ENCODE measurements at regions not wholly inside any gene's neighbourhood (a gene's known extent, or its start where the extent isn't known, plus 50 kb on each side); places are given as distances from the start of the nearest gene placed in this dataset.

- DNase-seq (ENCODE audit: low read depth): peak; percentile 30
- FAIRE-seq: no peak
- TF ChIP-seq, protein P1, sequence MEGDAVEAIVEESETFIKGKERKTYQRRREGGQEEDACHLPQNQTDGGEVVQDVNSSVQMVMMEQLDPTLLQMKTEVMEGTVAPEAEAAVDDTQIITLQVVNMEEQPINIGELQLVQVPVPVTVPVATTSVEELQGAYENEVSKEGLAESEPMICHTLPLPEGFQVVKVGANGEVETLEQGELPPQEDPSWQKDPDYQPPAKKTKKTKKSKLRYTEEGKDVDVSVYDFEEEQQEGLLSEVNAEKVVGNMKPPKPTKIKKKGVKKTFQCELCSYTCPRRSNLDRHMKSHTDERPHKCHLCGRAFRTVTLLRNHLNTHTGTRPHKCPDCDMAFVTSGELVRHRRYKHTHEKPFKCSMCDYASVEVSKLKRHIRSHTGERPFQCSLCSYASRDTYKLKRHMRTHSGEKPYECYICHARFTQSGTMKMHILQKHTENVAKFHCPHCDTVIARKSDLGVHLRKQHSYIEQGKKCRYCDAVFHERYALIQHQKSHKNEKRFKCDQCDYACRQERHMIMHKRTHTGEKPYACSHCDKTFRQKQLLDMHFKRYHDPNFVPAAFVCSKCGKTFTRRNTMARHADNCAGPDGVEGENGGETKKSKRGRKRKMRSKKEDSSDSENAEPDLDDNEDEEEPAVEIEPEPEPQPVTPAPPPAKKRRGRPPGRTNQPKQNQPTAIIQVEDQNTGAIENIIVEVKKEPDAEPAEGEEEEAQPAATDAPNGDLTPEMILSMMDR (IDR thresholded peaks at IDR 0.05; ENCODE audit: insufficient read depth, low read length, severe bottlenecking): no peak
- no peaks in the 10 kb centered on the region for H3K27me3 ChIP-seq (ENCODE audit: control insufficient read depth, insufficient read depth, low read length)
- no peaks in the 10 kb centered on the region for H3K36me3 ChIP-seq (ENCODE audit: control insufficient read depth, insufficient read depth, low read length)
- no peak overlapping the region for H3K4me3 ChIP-seq (ENCODE audit: low read depth, low read length)
These were observed 170.0 kb downstream of the TSN start for GRCh38 chr2:121925466-121925865.

DNA sequence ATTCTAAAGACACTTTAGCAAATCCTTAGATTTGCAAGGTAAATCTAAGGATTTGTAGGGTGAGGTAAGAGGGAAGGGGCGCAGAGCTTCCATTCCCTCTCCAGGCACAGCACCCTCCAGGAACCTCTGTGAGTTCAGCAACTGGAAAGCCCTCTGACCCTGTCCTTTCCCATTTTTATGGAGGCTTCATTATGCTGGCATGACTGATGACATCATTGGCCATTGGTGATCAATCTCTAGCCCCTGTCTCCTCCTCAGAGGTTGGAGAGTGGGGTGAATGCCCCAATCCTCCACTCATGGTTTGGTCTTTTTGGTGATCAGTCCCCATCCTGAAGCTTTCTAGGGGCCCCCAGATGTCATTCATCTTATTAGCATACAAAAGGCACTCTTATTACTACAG, 187.8 kb downstream of the TSN start:
- no peaks in the 10 kb centered on the region for H3K27me3 ChIP-seq (ENCODE audit: control insufficient read depth, insufficient read depth, low read length)

GRCh38 chr2:121944072-121944831, 188.8 kb downstream of the TSN start:
- DNase-seq (ENCODE audit: low read depth) (peak; percentile 84), FAIRE-seq (peak; percentile 47)
- Histone ChIP-seq H3K36me3 (ENCODE audit: control insufficient read depth, insufficient read depth, low read length) (no peaks in the 10 kb centered on the region), H3K4me3 (ENCODE audit: low read depth, low read length) (no peak overlapping the region), H3K27me3 (ENCODE audit: control insufficient read depth, insufficient read depth, low read length) (no peaks in the 10 kb centered on the region)
- TF ChIP-seq, protein P1 (IDR thresholded peaks at IDR 0.05; ENCODE audit: insufficient read depth, low read length, severe bottlenecking): no peak

More for the DNA sequence above, 187.8 kb downstream of the TSN start:
- Histone ChIP-seq H3K36me3 (ENCODE audit: control insufficient read depth, insufficient read depth, low read length) (no peaks in the 10 kb centered on the region), H3K4me3 (ENCODE audit: low read depth, low read length) (no peak overlapping the region)
- FAIRE-seq (no peak), DNase-seq (ENCODE audit: low read depth) (no peak)
- TF ChIP-seq, protein P1 (IDR thresholded peaks at IDR 0.05; ENCODE audit: insufficient read depth, low read length, severe bottlenecking): no peak

DNA sequence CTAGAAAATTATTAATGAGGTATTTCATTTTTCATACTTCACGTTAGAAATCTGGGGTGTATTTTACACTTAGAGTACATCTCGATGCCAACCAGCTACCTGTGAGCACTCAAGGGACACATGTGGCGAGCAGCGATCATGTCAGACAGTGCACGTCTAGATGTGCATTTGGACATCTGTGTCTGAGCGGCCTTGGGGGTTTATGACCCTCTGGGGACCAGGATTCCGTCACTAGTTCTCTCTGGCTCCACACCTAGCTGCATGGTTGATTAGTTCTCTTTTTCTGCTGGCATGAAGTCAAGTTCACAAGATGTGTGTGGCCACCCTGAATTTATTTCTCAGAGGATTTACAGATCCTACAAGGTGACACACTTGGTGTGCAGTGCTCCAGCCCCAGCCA, 192.2 kb downstream of the TSN start:
- no peaks in the 10 kb centered on the region for H3K27me3 ChIP-seq (ENCODE audit: control insufficient read depth, insufficient read depth, low read length)
- DNase-seq (ENCODE audit: low read depth) (no peak), FAIRE-seq (no peak)
- no peaks in the 10 kb centered on the region for H3K36me3 ChIP-seq (ENCODE audit: control insufficient read depth, insufficient read depth, low read length)
- TF ChIP-seq, protein P1 (IDR thresholded peaks at IDR 0.05; ENCODE audit: insufficient read depth, low read length, severe bottlenecking): no peak
- no peak overlapping the region for H3K4me3 ChIP-seq (ENCODE audit: low read depth, low read length)

GRCh38 chr2:121949271-121949670, 193.8 kb downstream of the TSN start:
- no peaks in the 10 kb centered on the region for H3K27me3 ChIP-seq (ENCODE audit: control insufficient read depth, insufficient read depth, low read length)
- no peak for DNase-seq (ENCODE audit: low read depth)
- TF ChIP-seq, protein P1 (IDR thresholded peaks at IDR 0.05; ENCODE audit: insufficient read depth, low read length, severe bottlenecking): no peak
- no peaks in the 10 kb centered on the region for H3K36me3 ChIP-seq (ENCODE audit: control insufficient read depth, insufficient read depth, low read length)
- H3K4me3 ChIP-seq (ENCODE audit: low read depth, low read length): no peak overlapping the region
- FAIRE-seq: no peak

DNA sequence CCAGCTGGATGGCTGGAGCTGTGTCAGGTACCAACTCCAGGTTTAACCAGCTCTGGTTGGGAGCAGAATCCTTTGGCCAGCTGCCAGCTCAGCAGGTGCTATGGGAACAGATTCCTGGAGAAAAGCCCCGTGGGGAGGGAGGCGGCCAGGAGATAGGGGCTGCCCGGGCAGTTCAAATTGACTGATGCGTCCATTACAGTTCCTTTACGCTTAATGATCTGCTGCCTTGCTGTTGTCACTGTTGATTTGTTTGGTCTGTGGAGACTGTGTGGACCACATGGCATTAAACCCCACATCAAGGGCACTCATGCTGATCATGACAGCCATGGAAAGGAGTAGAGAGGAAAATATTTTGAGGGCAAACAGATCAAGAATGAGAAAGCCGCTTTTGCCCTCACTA, 200.0 kb downstream of the TSN start:
- no peak overlapping the region for H3K4me3 ChIP-seq (ENCODE audit: low read depth, low read length)
- TF ChIP-seq, protein P1 (IDR thresholded peaks at IDR 0.05; ENCODE audit: insufficient read depth, low read length, severe bottlenecking): no peak
- DNase-seq (ENCODE audit: low read depth): no peak
- H3K36me3 ChIP-seq (ENCODE audit: control insufficient read depth, insufficient read depth, low read length): no peaks in the 10 kb centered on the region
- H3K27me3 ChIP-seq (ENCODE audit: control insufficient read depth, insufficient read depth, low read length): no peaks in the 10 kb centered on the region
- FAIRE-seq: no peak

Data from bronchial epithelial cell (primary cell).